ENCODE measurements at regions not wholly inside any gene's neighbourhood (a gene's known extent, or its start where the extent isn't known, plus 50 kb on each side); places are given as distances from the start of the nearest gene placed in this dataset.

GRCh38 chr3:89580859-89581258, 473.4 kb downstream of the EPHA3 start:
- Histone ChIP-seq H3K4me3 (ENCODE audit: low read depth, low read length) (no peak overlapping the region), H3K27me3 (ENCODE audit: control insufficient read depth, insufficient read depth, low read length) (no peaks in the 10 kb centered on the region), H3K4me1 (ENCODE audit: control insufficient read depth, insufficient read depth, low read length) (no peaks in the 10 kb centered on the region)

GRCh38 chr3:89584398-89584797, 477.0 kb downstream of the EPHA3 start:
- H3K27me3 ChIP-seq (ENCODE audit: control insufficient read depth, insufficient read depth, low read length) = no peaks in the 10 kb centered on the region
- H3K9ac ChIP-seq (ENCODE audit: low read depth, low read length) = no peak overlapping the region
- no peaks in the 10 kb centered on the region for H3K9me3 ChIP-seq (ENCODE audit: control insufficient read depth, insufficient read depth, low read length)
- no peaks in the 10 kb centered on the region for H3K36me3 ChIP-seq (ENCODE audit: control insufficient read depth, insufficient read depth, low read length)
- no peak overlapping the region for H3K4me3 ChIP-seq (ENCODE audit: low read depth, low read length)
- no peaks in the 10 kb centered on the region for H3K4me1 ChIP-seq (ENCODE audit: control insufficient read depth, insufficient read depth, low read length)

More at GRCh38 chr3:89580859-89581258, 473.4 kb downstream of the EPHA3 start:
- no peaks in the 10 kb centered on the region for H3K9me3 ChIP-seq (ENCODE audit: control insufficient read depth, insufficient read depth, low read length)
- H3K9ac ChIP-seq (ENCODE audit: low read depth, low read length) = no peak overlapping the region
- H3K36me3 ChIP-seq (ENCODE audit: control insufficient read depth, insufficient read depth, low read length) = no peaks in the 10 kb centered on the region

- Histone ChIP-seq H3K4me3 (ENCODE audit: low read depth, low read length) (no peak overlapping the region), H3K4me1 (ENCODE audit: control insufficient read depth, insufficient read depth, low read length) (no peaks in the 10 kb centered on the region), H3K9ac (ENCODE audit: low read depth, low read length) (no peak overlapping the region), H3K27me3 (ENCODE audit: control insufficient read depth, insufficient read depth, low read length) (no peaks in the 10 kb centered on the region), H3K9me3 (ENCODE audit: control insufficient read depth, insufficient read depth, low read length) (no peaks in the 10 kb centered on the region), H3K36me3 (ENCODE audit: control insufficient read depth, insufficient read depth, low read length) (no peaks in the 10 kb centered on the region)
Observed at GRCh38 chr3:89586256-89586655, 478.8 kb downstream of the EPHA3 start.

- Histone ChIP-seq H3K9ac (ENCODE audit: low read depth, low read length) (no peak overlapping the region), H3K4me1 (ENCODE audit: control insufficient read depth, insufficient read depth, low read length) (no peaks in the 10 kb centered on the region), H3K4me3 (ENCODE audit: low read depth, low read length) (no peak overlapping the region), H3K9me3 (ENCODE audit: control insufficient read depth, insufficient read depth, low read length) (no peaks in the 10 kb centered on the region), H3K27me3 (ENCODE audit: control insufficient read depth, insufficient read depth, low read length) (no peaks in the 10 kb centered on the region), H3K36me3 (ENCODE audit: control insufficient read depth, insufficient read depth, low read length) (no peaks in the 10 kb centered on the region)
Observed at GRCh38 chr3:89586676-89587075, 479.3 kb downstream of the EPHA3 start.

- H3K36me3 ChIP-seq (ENCODE audit: control insufficient read depth, insufficient read depth, low read length) = no peaks in the 10 kb centered on the region
- H3K27me3 ChIP-seq (ENCODE audit: control insufficient read depth, insufficient read depth, low read length) = no peaks in the 10 kb centered on the region
- H3K4me1 ChIP-seq (ENCODE audit: control insufficient read depth, insufficient read depth, low read length) = no peaks in the 10 kb centered on the region
- no peak overlapping the region for H3K9ac ChIP-seq (ENCODE audit: low read depth, low read length)
- H3K9me3 ChIP-seq (ENCODE audit: control insufficient read depth, insufficient read depth, low read length) = no peaks in the 10 kb centered on the region
- no peak overlapping the region for H3K4me3 ChIP-seq (ENCODE audit: low read depth, low read length)
Observed at GRCh38 chr3:89606151-89606550, 498.7 kb downstream of the EPHA3 start.

- Histone ChIP-seq H3K36me3 (ENCODE audit: control insufficient read depth, insufficient read depth, low read length) (no peaks in the 10 kb centered on the region), H3K9me3 (ENCODE audit: control insufficient read depth, insufficient read depth, low read length) (no peaks in the 10 kb centered on the region), H3K27me3 (ENCODE audit: control insufficient read depth, insufficient read depth, low read length) (no peaks in the 10 kb centered on the region), H3K4me3 (ENCODE audit: low read depth, low read length) (no peak overlapping the region), H3K9ac (ENCODE audit: low read depth, low read length) (no peak overlapping the region), H3K4me1 (ENCODE audit: control insufficient read depth, insufficient read depth, low read length) (no peaks in the 10 kb centered on the region)
Observed at GRCh38 chr3:89612027-89612426, 504.6 kb downstream of the EPHA3 start.

GRCh38 chr3:89613241-89613640, 505.8 kb downstream of the EPHA3 start:
- Histone ChIP-seq H3K9me3 (ENCODE audit: control insufficient read depth, insufficient read depth, low read length) (no peaks in the 10 kb centered on the region), H3K36me3 (ENCODE audit: control insufficient read depth, insufficient read depth, low read length) (no peaks in the 10 kb centered on the region), H3K4me1 (ENCODE audit: control insufficient read depth, insufficient read depth, low read length) (no peaks in the 10 kb centered on the region), H3K27me3 (ENCODE audit: control insufficient read depth, insufficient read depth, low read length) (no peaks in the 10 kb centered on the region), H3K4me3 (ENCODE audit: low read depth, low read length) (no peak overlapping the region), H3K9ac (ENCODE audit: low read depth, low read length) (no peak overlapping the region)

- no peak overlapping the region for H3K4me3 ChIP-seq (ENCODE audit: low read depth, low read length)
- H3K4me1 ChIP-seq (ENCODE audit: control insufficient read depth, insufficient read depth, low read length) = no peaks in the 10 kb centered on the region
- no peaks in the 10 kb centered on the region for H3K27me3 ChIP-seq (ENCODE audit: control insufficient read depth, insufficient read depth, low read length)
- H3K36me3 ChIP-seq (ENCODE audit: control insufficient read depth, insufficient read depth, low read length) = no peaks in the 10 kb centered on the region
- no peak overlapping the region for H3K9ac ChIP-seq (ENCODE audit: low read depth, low read length)
- no peaks in the 10 kb centered on the region for H3K9me3 ChIP-seq (ENCODE audit: control insufficient read depth, insufficient read depth, low read length)
Observed at GRCh38 chr3:89617706-89618105, 510.3 kb downstream of the EPHA3 start.

GRCh38 chr3:89619263-89619662, 511.8 kb downstream of the EPHA3 start:
- Histone ChIP-seq H3K9ac (ENCODE audit: low read depth, low read length) (no peak overlapping the region), H3K4me3 (ENCODE audit: low read depth, low read length) (no peak overlapping the region), H3K9me3 (ENCODE audit: control insufficient read depth, insufficient read depth, low read length) (no peaks in the 10 kb centered on the region), H3K36me3 (ENCODE audit: control insufficient read depth, insufficient read depth, low read length) (no peaks in the 10 kb centered on the region), H3K27me3 (ENCODE audit: control insufficient read depth, insufficient read depth, low read length) (no peaks in the 10 kb centered on the region), H3K4me1 (ENCODE audit: control insufficient read depth, insufficient read depth, low read length) (no peaks in the 10 kb centered on the region)

GRCh38 chr3:89622063-89622700, 514.8 kb downstream of the EPHA3 start:
- Histone ChIP-seq H3K4me1 (ENCODE audit: control insufficient read depth, insufficient read depth, low read length) (no peaks in the 10 kb centered on the region), H3K4me3 (ENCODE audit: low read depth, low read length) (no peak overlapping the region), H3K27me3 (ENCODE audit: control insufficient read depth, insufficient read depth, low read length) (no peaks in the 10 kb centered on the region), H3K9me3 (ENCODE audit: control insufficient read depth, insufficient read depth, low read length) (no peaks in the 10 kb centered on the region), H3K9ac (ENCODE audit: low read depth, low read length) (no peak overlapping the region), H3K36me3 (ENCODE audit: control insufficient read depth, insufficient read depth, low read length) (no peaks in the 10 kb centered on the region)

GRCh38 chr3:89624494-89624893, 517.1 kb downstream of the EPHA3 start:
- no peaks in the 10 kb centered on the region for H3K27me3 ChIP-seq (ENCODE audit: control insufficient read depth, insufficient read depth, low read length)
- H3K4me1 ChIP-seq (ENCODE audit: control insufficient read depth, insufficient read depth, low read length) = no peaks in the 10 kb centered on the region
- H3K4me3 ChIP-seq (ENCODE audit: low read depth, low read length) = no peak overlapping the region
- H3K36me3 ChIP-seq (ENCODE audit: control insufficient read depth, insufficient read depth, low read length) = no peaks in the 10 kb centered on the region
- no peaks in the 10 kb centered on the region for H3K9me3 ChIP-seq (ENCODE audit: control insufficient read depth, insufficient read depth, low read length)
- H3K9ac ChIP-seq (ENCODE audit: low read depth, low read length) = no peak overlapping the region

- H3K27me3 ChIP-seq (ENCODE audit: control insufficient read depth, insufficient read depth, low read length) = no peaks in the 10 kb centered on the region
- no peak overlapping the region for H3K4me3 ChIP-seq (ENCODE audit: low read depth, low read length)
- no peaks in the 10 kb centered on the region for H3K9me3 ChIP-seq (ENCODE audit: control insufficient read depth, insufficient read depth, low read length)
- H3K9ac ChIP-seq (ENCODE audit: low read depth, low read length) = no peak overlapping the region
- no peaks in the 10 kb centered on the region for H3K36me3 ChIP-seq (ENCODE audit: control insufficient read depth, insufficient read depth, low read length)
- H3K4me1 ChIP-seq (ENCODE audit: control insufficient read depth, insufficient read depth, low read length) = no peaks in the 10 kb centered on the region
Observed at GRCh38 chr3:89625945-89626344, 518.5 kb downstream of the EPHA3 start.
